GM23338 (cell line): ENCODE measurements at regions not wholly inside any gene's neighbourhood (a gene's known extent, or its start where the extent isn't known, plus 50 kb on each side); places are given as distances from the start of the nearest gene placed in this dataset.

ENCODE experiments used
- ATAC-seq: fragments of 200-7000 bp; cut with Tn5 transposase; 3 replicates; pipeline ENCODE4 v1.9.1; 2020
- DNase-seq: peaks from one replicate; pipeline ENCODE4 v3.0.0-alpha.2; 2015; ENCODE audit warnings: low spot score
- H2AFZ ChIP-seq: fragments of 200-600 bp; sonication (generic); 2 replicates; pipeline ENCODE4 v1.8.0; 2016; ENCODE audit warnings: antibody characterized with exemption, mild to moderate bottlenecking, moderate library complexity
- H3F3A ChIP-seq: fragments of 200-600 bp; sonication (generic); replicated peaks from 2 replicates; pipeline ENCODE4 v1.8.0; 2017; ENCODE audit warnings: antibody characterized with exemption, mixed run types, low read depth
- H3K27ac ChIP-seq: fragments of 200-600 bp; sonication (generic); 2 replicates; pipeline ENCODE4 v1.6.1; 2016; ENCODE audit warnings: low read depth
- H3K27me3 ChIP-seq: fragments of 200-600 bp; sonication (generic); 2 replicates; pipeline ENCODE4 v1.8.0; 2016; ENCODE audit warnings: mild to moderate bottlenecking, mixed run types, moderate library complexity; ENCODE audit not compliant: insufficient read depth
- H3K36me3 ChIP-seq: fragments of 200-600 bp; sonication (generic); 2 replicates; pipeline ENCODE4 v1.8.0; 2016; ENCODE audit warnings: mild to moderate bottlenecking; ENCODE audit not compliant: insufficient read depth
- H3K4me1 ChIP-seq: fragments of 200-600 bp; sonication (generic); 2 replicates; pipeline ENCODE4 v1.8.0; 2016; ENCODE audit warnings: mild to moderate bottlenecking, moderate library complexity; ENCODE audit not compliant: insufficient read depth
- H3K4me2 ChIP-seq: fragments of 200-600 bp; sonication (generic); 2 replicates; pipeline ENCODE4 v1.7.1; 2017; ENCODE audit warnings: mixed run types
- H3K4me3 ChIP-seq: fragments of 200-600 bp; sonication (generic); 2 replicates; pipeline ENCODE4 v1.6.1; 2016; ENCODE audit warnings: mixed run types
- H3K79me2 ChIP-seq: fragments of 200-600 bp; sonication (generic); replicated peaks from 2 replicates; pipeline ENCODE4 v1.8.0; 2017; ENCODE audit warnings: mild to moderate bottlenecking; ENCODE audit not compliant: insufficient read depth
- H3K9me2 ChIP-seq: fragments of 200-600 bp; sonication (generic); 2 replicates; pipeline ENCODE4 v1.8.0; 2017; ENCODE audit not compliant: insufficient read depth
- H4K20me1 ChIP-seq: fragments of 200-600 bp; sonication (generic); replicated peaks from 2 replicates; pipeline ENCODE4 v1.8.0; 2017; ENCODE audit warnings: mild to moderate bottlenecking; ENCODE audit not compliant: insufficient read depth
- H3K27ac Mint-ChIP-seq: 2 replicates; pipeline ENCODE4 v1.8.0; 2020; ENCODE audit warnings: inconsistent platforms, mild to moderate bottlenecking, moderate library complexity, mixed read lengths
- H3K27me3 Mint-ChIP-seq: 3 replicates; pipeline ENCODE4 v1.8.0; 2022; ENCODE audit warnings: low read depth, mild to moderate bottlenecking, moderate library complexity, mixed read lengths, inconsistent platforms; ENCODE audit not compliant: insufficient read depth, poor library complexity
- H3K36me3 Mint-ChIP-seq: 3 replicates; pipeline ENCODE4 v1.8.0; 2021; ENCODE audit warnings: low read depth, mild to moderate bottlenecking, inconsistent platforms, moderate library complexity, mixed read lengths
- H3K4me1 Mint-ChIP-seq: 3 replicates; pipeline ENCODE4 v1.8.0; 2020; ENCODE audit warnings: mild to moderate bottlenecking, inconsistent platforms, mixed read lengths
- H3K4me3 Mint-ChIP-seq: 3 replicates; pipeline ENCODE4 v1.8.0; 2021; ENCODE audit warnings: moderate library complexity, mild to moderate bottlenecking, inconsistent platforms, mixed read lengths
- H3K9me3 Mint-ChIP-seq: 3 replicates; pipeline ENCODE4 v1.8.0; 2020; ENCODE audit warnings: moderate library complexity, mild to moderate bottlenecking, inconsistent platforms, mixed read lengths
- EZH2 ChIP-seq: fragments of 200-600 bp; sonication (generic); IDR thresholded peaks from one replicate; pipeline ENCODE4 v1.8.0; 2017; ENCODE audit warnings: antibody characterized with exemption, mild to moderate bottlenecking, low read depth; ENCODE audit not compliant: unreplicated experiment
- JUNB ChIP-seq: IDR thresholded peaks from one replicate; pipeline ENCODE4 v1.6.1; 2016; ENCODE audit warnings: antibody characterized with exemption; ENCODE audit not compliant: unreplicated experiment
- STAT1 ChIP-seq: IDR thresholded peaks from one replicate; pipeline ENCODE4 v1.6.1; 2016; ENCODE audit warnings: antibody characterized with exemption; ENCODE audit not compliant: unreplicated experiment
- ZNF114 ChIP-seq: fragments of 250-450 bp; sonication (Bioruptor Pico); IDR thresholded peaks from 2 replicates; pipeline ENCODE4 v1.5.0; 2020; ENCODE audit warnings: mild to moderate bottlenecking, moderate library complexity
- TF ChIP-seq, protein P1 (sequence below): fragments of 250-450 bp; sonication (Bioruptor Pico); IDR thresholded peaks from 2 replicates; pipeline ENCODE4 v1.5.0; 2020; ENCODE audit warnings: mild to moderate bottlenecking, moderate library complexity
- TF ChIP-seq, protein P2 (sequence below): IDR thresholded peaks from one replicate; pipeline ENCODE4 v1.6.1; 2018; ENCODE audit warnings: antibody characterized with exemption; ENCODE audit not compliant: unreplicated experiment

GRCh38 chr5:72036951-72037350, 70.3 kb upstream of the MAP1B start (continued):
- TF ChIP-seq, protein P1, sequence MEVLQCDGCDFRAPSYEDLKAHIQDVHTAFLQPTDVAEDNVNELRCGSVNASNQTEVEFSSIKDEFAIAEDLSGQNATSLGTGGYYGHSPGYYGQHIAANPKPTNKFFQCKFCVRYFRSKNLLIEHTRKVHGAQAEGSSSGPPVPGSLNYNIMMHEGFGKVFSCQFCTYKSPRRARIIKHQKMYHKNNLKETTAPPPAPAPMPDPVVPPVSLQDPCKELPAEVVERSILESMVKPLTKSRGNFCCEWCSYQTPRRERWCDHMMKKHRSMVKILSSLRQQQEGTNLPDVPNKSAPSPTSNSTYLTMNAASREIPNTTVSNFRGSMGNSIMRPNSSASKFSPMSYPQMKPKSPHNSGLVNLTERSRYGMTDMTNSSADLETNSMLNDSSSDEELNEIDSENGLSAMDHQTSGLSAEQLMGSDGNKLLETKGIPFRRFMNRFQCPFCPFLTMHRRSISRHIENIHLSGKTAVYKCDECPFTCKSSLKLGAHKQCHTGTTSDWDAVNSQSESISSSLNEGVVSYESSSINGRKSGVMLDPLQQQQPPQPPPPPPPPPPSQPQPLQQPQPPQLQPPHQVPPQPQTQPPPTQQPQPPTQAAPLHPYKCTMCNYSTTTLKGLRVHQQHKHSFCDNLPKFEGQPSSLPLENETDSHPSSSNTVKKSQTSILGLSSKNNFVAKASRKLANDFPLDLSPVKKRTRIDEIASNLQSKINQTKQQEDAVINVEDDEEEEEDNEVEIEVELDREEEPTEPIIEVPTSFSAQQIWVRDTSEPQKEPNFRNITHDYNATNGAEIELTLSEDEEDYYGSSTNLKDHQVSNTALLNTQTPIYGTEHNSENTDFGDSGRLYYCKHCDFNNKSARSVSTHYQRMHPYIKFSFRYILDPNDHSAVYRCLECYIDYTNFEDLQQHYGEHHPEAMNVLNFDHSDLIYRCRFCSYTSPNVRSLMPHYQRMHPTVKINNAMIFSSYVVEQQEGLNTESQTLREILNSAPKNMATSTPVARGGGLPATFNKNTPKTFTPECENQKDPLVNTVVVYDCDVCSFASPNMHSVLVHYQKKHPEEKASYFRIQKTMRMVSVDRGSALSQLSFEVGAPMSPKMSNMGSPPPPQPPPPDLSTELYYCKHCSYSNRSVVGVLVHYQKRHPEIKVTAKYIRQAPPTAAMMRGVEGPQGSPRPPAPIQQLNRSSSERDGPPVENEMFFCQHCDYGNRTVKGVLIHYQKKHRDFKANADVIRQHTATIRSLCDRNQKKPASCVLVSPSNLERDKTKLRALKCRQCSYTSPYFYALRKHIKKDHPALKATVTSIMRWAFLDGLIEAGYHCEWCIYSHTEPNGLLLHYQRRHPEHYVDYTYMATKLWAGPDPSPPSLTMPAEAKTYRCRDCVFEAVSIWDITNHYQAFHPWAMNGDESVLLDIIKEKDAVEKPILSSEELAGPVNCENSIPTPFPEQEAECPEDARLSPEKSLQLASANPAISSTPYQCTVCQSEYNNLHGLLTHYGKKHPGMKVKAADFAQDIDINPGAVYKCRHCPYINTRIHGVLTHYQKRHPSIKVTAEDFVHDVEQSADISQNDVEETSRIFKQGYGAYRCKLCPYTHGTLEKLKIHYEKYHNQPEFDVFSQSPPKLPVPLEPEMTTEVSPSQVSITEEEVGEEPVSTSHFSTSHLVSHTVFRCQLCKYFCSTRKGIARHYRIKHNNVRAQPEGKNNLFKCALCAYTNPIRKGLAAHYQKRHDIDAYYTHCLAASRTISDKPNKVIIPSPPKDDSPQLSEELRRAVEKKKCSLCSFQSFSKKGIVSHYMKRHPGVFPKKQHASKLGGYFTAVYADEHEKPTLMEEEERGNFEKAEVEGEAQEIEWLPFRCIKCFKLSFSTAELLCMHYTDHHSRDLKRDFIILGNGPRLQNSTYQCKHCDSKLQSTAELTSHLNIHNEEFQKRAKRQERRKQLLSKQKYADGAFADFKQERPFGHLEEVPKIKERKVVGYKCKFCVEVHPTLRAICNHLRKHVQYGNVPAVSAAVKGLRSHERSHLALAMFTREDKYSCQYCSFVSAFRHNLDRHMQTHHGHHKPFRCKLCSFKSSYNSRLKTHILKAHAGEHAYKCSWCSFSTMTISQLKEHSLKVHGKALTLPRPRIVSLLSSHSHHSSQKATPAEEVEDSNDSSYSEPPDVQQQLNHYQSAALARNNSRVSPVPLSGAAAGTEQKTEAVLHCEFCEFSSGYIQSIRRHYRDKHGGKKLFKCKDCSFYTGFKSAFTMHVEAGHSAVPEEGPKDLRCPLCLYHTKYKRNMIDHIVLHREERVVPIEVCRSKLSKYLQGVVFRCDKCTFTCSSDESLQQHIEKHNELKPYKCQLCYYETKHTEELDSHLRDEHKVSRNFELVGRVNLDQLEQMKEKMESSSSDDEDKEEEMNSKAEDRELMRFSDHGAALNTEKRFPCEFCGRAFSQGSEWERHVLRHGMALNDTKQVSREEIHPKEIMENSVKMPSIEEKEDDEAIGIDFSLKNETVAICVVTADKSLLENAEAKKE (CRISPR knock-in tag): no peak
- TF ChIP-seq, protein P2, sequence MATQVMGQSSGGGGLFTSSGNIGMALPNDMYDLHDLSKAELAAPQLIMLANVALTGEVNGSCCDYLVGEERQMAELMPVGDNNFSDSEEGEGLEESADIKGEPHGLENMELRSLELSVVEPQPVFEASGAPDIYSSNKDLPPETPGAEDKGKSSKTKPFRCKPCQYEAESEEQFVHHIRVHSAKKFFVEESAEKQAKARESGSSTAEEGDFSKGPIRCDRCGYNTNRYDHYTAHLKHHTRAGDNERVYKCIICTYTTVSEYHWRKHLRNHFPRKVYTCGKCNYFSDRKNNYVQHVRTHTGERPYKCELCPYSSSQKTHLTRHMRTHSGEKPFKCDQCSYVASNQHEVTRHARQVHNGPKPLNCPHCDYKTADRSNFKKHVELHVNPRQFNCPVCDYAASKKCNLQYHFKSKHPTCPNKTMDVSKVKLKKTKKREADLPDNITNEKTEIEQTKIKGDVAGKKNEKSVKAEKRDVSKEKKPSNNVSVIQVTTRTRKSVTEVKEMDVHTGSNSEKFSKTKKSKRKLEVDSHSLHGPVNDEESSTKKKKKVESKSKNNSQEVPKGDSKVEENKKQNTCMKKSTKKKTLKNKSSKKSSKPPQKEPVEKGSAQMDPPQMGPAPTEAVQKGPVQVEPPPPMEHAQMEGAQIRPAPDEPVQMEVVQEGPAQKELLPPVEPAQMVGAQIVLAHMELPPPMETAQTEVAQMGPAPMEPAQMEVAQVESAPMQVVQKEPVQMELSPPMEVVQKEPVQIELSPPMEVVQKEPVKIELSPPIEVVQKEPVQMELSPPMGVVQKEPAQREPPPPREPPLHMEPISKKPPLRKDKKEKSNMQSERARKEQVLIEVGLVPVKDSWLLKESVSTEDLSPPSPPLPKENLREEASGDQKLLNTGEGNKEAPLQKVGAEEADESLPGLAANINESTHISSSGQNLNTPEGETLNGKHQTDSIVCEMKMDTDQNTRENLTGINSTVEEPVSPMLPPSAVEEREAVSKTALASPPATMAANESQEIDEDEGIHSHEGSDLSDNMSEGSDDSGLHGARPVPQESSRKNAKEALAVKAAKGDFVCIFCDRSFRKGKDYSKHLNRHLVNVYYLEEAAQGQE: no peak
- TF ChIP-seq STAT1 (no peak), EZH2 (no peak), ZNF114 (CRISPR knock-in tag) (no peak)

DNA sequence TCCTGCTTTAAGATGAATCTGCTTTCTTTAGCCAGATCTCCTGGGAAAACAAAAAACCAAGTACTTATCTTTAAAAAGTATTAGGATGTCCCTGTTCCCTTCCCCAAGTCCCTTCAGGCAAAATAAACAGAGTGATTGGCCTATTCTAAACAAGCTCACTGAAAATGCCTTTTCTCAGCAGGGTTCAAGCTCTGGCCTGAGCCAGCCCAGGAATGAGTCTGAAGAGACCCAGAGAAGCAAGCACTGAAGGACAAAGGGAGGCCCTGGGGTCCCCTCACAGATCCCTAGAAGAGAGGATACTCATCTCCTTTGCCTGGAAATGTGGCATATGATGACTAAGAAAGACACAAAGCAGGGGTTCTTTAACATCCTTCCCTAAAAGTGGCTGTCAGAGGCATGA, 66.8 kb upstream of the MAP1B start:
- Histone ChIP-seq H3F3A (no peaks in the 10 kb centered on the region), H3K9me2 (no peaks in the 10 kb centered on the region), H4K20me1 (no peaks in the 10 kb centered on the region), H2AFZ (peak overlapping the region; percentile 60; the same call in 1 of the 2 replicates), H3K79me2 (no peaks in the 10 kb centered on the region), H3K4me2 (no peak overlapping the region), H3K27ac (no peak overlapping the region), H3K36me3 (no peaks in the 10 kb centered on the region), H3K4me3 (no peak overlapping the region), H3K27me3 (no peaks in the 10 kb centered on the region), H3K4me1 (peaks cover 21% of the 10 kb centered on the region)
- no peak overlapping the region for H3K4me3 Mint-ChIP-seq
- H3K27ac Mint-ChIP-seq: no peak overlapping the region
- DNase-seq (no peak), ATAC-seq (peak; percentile 78)
- H3K4me1 Mint-ChIP-seq: peaks cover 35% of the 10 kb centered on the region
- no peaks in the 10 kb centered on the region for H3K36me3 Mint-ChIP-seq
- no peaks in the 10 kb centered on the region for H3K27me3 Mint-ChIP-seq
- TF ChIP-seq, protein P1 (CRISPR knock-in tag): 0 out of 2 replicates have a peak, but pooled peaks have one; percentile 37
- TF ChIP-seq JUNB: no peak
- H3K9me3 Mint-ChIP-seq: no peaks in the 10 kb centered on the region
